ENCODE measurements at regions not wholly inside any gene's neighbourhood (a gene's known extent, or its start where the extent isn't known, plus 50 kb on each side); places are given as distances from the start of the nearest gene placed in this dataset.
"Not testable (repeated sequence)": the region's sequence is repeated elsewhere in the genome, so short reads cannot be mapped to it uniquely, and the experiment has no call there.

- in situ Hi-C loops (cut with MboI; ENCODE audit: low sequenced_read_pairs) = no loop called here
Measured at GRCh38 chr3:40877631-40878463, 321.5 kb upstream of the CTNNB1 start.

GRCh38 chr3:40878464-40878905, 320.8 kb upstream of the CTNNB1 start:
- in situ Hi-C loops (cut with MboI; ENCODE audit: low sequenced_read_pairs) = no loop called here

GRCh38 chr3:40885430-40885829, 313.9 kb upstream of the CTNNB1 start:
- in situ Hi-C loops (cut with MboI; ENCODE audit: low sequenced_read_pairs) = no loop called here

- in situ Hi-C loops (cut with MboI; ENCODE audit: low sequenced_read_pairs) = no loop called here
Measured at GRCh38 chr3:40886660-40887425, 312.5 kb upstream of the CTNNB1 start.

DNA sequence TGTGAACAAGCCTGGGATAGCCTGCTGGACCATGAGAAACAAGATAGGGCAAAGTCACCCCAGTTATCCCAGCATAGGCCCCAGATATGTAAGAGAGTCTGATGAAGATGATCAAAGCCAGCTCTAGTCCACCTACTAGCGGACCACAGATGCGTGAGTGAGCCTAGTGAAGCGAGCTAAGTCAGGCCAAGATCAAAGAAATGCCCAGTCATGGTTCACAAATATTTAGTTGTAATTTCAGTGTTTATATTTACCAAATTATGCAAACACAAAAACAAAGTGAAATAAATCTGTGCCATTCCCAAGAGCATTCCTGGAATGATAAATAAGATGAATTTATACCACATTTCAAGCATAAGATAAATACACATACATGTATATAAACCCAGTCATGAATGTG, 308.1 kb upstream of the CTNNB1 start:
- in situ Hi-C loops (cut with MboI; ENCODE audit: low sequenced_read_pairs) = no loop called here

DNA sequence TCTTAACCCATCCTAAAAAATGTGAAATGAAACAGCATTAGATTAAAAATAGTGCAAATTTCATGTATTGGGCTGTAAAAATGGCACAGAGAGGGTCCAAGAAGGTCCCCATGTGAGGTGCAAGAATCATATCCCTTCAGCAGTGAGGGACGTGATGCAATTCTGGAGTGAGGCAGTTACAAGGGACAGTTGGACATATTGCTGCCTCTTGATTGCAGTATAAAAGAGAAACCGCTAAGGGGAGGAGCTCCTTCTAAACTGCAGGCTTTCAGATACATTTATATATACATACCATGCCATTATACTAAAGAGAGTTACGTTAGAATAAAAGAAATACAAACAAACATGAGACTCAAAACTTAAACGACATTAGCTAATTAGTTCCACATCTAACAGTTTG, 304.2 kb upstream of the CTNNB1 start:
- in situ Hi-C loops (cut with MboI; ENCODE audit: low sequenced_read_pairs) = no loop called here

DNA sequence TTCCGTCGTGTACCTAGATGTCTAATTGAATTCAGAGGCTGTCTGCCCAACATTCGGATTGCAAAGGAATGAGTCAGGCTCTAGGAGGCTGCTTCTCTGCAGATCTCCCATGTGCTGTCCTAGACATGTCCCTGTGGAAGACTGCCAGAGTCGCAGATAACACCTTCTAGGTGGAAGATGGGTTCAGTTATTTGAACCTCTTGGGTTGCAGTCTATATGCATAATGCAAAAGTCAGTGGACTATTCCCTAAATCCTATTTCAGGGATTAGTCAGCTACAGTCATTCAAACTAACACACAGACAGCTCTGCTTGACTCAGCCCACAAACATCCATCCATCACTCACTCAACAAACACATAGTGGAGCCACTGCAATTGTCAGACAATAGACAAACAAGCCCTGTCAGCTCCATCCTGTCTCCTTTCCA, 300.0 kb upstream of the CTNNB1 start:
- in situ Hi-C loops (cut with MboI; ENCODE audit: low sequenced_read_pairs) = no loop called here

DNA sequence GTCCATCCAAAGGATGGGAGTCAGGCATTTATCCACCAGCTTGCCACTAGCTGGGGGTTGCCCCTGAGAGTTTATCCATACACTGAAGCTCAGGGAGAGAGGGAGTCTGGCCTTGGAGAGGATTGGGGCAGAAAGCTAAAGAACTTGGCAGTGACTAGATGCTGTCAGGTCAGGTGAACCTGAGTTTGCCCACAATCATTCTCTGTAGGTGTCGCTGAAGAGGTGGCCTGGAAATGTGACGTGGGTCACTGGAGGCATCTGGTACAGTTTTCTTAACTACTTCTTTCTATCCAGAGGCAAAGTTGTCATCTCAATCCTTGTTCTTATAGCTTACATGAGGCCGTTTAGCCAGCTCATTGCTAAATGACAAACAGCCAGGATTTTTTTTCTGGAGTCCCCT, 298.0 kb upstream of the CTNNB1 start:
- in situ Hi-C loops (cut with MboI; ENCODE audit: low sequenced_read_pairs) = no loop called here

DNA sequence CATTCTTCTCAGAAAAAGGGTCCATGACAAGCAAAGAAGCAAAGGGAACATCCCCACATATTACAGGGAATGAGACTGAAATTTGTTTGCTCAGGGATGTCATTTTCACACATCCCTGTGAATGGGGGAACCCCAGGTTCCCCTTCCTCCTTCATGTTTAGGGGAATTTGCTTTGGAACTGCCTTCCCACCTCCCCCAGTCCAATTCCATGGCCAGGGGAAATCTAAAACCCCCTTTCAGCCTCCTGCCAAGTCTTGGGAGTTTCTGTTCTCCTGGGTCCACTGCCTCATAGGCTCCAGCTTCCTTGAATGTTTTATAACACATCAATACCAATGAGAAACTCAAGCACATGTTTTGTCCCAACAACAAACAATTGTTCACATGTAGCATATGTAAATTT, 297.5 kb upstream of the CTNNB1 start:
- in situ Hi-C loops (cut with MboI; ENCODE audit: low sequenced_read_pairs) = no loop called here

GRCh38 chr3:40907907-40908465, 291.3 kb upstream of the CTNNB1 start:
- in situ Hi-C loops (cut with MboI; ENCODE audit: low sequenced_read_pairs) = not testable (repeated sequence)

GRCh38 chr3:40908612-40909011, 290.7 kb upstream of the CTNNB1 start:
- in situ Hi-C loops (cut with MboI; ENCODE audit: low sequenced_read_pairs) = no loop called here

- in situ Hi-C loops (cut with MboI; ENCODE audit: low sequenced_read_pairs) = no loop called here
Measured at GRCh38 chr3:40911264-40911663, 288.0 kb upstream of the CTNNB1 start.

DNA sequence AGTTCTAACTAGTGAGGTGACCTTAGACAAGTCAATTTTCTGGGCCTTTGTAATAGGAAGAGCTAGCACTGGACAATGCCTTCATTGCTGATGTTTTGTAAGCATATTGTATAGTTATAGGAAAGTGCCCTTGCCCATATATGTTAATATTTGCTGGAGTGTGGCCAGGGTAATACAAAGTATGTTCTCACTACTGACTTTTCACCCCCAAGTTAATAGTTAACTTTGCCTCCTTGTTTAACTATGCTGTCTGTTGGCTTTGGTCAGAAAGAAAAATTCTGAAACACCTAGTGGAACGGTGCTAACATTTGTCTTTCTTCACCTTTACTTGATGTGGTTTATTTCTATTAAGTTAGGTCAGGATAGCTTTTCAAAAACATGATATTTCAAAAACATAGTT, 287.4 kb upstream of the CTNNB1 start:
- in situ Hi-C loops (cut with MboI; ENCODE audit: low sequenced_read_pairs) = no loop called here

DNA sequence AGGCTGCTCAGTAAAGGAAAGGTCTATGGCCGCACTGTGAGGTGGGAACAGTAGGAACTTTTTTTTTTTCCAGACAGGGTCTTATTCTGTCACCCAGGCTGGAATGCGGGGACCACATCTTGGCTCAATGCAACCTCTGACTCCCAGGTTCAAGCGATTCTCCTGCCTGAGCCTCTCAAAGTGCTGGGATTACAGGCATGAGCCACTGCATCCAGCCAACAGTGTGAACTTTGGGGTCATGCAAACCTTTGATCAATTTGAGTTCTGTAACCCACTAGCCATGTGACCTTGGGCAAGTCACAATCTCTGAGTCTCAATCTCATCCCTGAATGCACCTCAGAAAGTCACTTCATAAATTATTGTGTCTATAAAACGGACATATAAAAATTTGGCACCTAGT, 286.8 kb upstream of the CTNNB1 start:
- in situ Hi-C loops (cut with MboI; ENCODE audit: low sequenced_read_pairs) = no loop called here

DNA sequence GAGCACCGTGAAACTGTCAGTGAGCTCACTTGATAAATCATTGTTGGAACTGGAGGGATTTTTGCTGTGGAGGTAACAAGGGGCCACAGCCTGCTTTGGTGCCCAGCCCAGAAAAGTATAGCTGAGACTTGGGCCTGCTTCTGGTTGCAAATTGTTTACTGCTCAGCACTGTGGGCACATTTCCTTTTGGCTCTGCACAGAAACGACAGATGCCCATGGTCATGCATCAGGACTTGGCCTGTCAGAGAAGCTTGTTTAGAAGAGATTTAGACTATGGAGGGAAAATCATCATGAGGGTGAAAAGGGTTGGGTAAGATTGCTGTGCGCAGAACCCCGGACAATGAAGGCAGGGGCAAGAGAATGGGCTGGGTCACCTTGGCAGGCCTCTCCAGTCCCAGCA, 286.1 kb upstream of the CTNNB1 start:
- in situ Hi-C loops (cut with MboI; ENCODE audit: low sequenced_read_pairs) = no loop called here

- in situ Hi-C loops (cut with MboI; ENCODE audit: low sequenced_read_pairs) = no loop called here
Measured at GRCh38 chr3:40913641-40914040, 285.7 kb upstream of the CTNNB1 start.

DNA sequence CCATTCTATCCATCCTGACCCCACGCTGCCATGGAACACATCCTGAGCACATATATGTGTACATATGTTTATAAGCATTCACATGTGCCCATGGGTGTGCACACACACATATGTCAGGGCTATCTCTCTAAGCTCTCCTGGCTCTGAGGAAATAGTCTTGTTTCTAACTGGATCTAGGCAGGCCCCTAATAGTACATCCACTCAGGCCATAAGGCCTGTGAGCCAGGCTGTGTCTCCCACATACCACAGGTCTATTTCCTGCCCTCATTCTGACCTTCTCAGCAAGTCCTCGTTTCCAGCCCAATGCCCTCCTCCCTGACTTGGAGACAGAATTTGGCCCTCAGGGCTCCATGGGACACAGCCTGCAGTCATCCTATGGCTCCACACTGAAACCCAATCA, 284.8 kb upstream of the CTNNB1 start:
- in situ Hi-C loops (cut with MboI; ENCODE audit: low sequenced_read_pairs) = no loop called here

DNA sequence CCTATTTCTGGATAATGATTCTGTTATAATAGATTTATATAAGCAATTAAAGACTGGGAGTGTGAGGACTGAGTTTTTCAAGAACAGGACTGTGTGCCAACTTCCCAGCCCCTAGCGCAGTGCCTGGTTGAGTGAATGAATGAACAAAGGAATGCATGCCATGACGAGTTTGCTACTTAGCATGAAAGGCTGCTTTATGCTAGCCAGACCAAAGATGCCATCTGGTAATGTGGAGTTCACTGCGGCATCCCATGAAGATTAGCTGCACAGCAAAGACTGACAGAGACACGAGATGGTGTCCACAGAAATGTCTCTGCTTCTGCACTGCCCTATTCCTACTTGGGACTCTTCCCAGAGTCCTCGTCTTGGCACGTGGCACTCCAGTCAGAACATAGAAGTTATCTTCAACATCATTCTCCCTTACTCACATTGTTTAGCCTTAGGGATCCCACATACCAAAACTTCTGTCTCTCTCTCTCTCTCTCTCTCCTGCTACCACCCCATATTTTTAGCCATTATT, 283.9 kb upstream of the CTNNB1 start:
- in situ Hi-C loops (cut with MboI; ENCODE audit: low sequenced_read_pairs) = no loop called here

DNA sequence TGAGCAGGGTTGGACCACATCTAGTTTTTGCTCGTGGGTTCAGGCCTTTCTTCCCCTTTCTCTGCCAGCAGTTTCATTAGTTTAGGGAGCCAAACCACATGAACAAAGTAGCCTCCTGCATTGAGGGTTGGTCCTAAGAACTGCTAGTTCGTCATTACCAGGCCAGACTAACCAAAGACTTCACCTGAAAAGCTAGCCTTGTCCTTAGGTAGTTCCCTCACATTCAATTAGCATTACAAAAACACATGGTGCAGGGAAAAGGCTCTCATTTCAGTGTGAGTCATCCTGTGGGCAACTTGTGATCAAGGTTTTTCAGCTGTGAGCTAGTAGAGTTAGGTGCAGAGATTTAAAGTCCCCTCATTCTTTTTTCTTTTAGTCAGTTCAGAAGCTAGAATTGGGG, 279.3 kb upstream of the CTNNB1 start:
- in situ Hi-C loops (cut with MboI; ENCODE audit: low sequenced_read_pairs) = no loop called here

- in situ Hi-C loops (cut with MboI; ENCODE audit: low sequenced_read_pairs) = no loop called here
Measured at GRCh38 chr3:40921251-40921650, 278.1 kb upstream of the CTNNB1 start.

DNA sequence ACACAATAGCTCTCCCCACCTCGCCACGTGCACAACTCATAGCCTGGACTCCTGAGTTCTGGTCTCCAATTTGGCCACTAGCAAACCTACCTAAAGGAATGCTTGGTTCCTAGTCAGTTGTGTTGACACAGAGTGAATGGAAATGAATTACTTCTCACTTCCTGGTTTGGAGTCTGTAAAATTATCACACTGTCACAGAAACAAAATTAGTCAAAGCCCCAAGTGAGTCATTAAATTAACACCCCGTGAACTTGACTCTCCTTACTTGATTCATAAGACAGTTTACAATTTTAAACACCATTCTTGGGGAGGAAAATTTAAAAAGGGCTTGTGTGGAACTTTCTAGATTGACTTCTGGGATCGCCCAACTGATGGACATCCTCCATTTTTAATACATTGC, 276.2 kb upstream of the CTNNB1 start:
- in situ Hi-C loops (cut with MboI; ENCODE audit: low sequenced_read_pairs) = no loop called here

- in situ Hi-C loops (cut with MboI; ENCODE audit: low sequenced_read_pairs) = no loop called here
Measured at GRCh38 chr3:40923651-40924050, 275.7 kb upstream of the CTNNB1 start.

All from HL-60/S4 treated with phorbol 12-myristate 13-acetate at 8.2 ng/mL for 4 days and 3 days (cell line).